DND-41 (cell line): ENCODE measurements at regions not wholly inside any gene's neighbourhood (a gene's known extent, or its start where the extent isn't known, plus 50 kb on each side); places are given as distances from the start of the nearest gene placed in this dataset.

Source experiments
- CTCF ChIP-seq: IDR thresholded peaks from 2 replicates; pipeline ENCODE4 v1.5.1; 2012; ENCODE audit warnings: borderline replicate concordance, low read length, moderate library complexity, mild to moderate bottlenecking; ENCODE audit not compliant: poor library complexity, severe bottlenecking; ENCODE audit errors: extremely low read depth
- EZH2 ChIP-seq: IDR thresholded peaks from 3 replicates; pipeline ENCODE4 v1.6.1; 2012; ENCODE audit warnings: borderline replicate concordance, low read depth, mild to moderate bottlenecking, moderate library complexity, low read length, inconsistent platforms; ENCODE audit not compliant: severe bottlenecking

- no peak for TF ChIP-seq CTCF
- TF ChIP-seq EZH2, result no peak
These were observed 107.5 kb downstream of the CENPW start for GRCh38 chr6:126447367-126447766.
